T-helper 1 cell (primary cell): ENCODE measurements at regions not wholly inside any gene's neighbourhood (a gene's known extent, or its start where the extent isn't known, plus 50 kb on each side); places are given as distances from the start of the nearest gene placed in this dataset.

Experiments used
- DNase-seq, 5 donors: peaks; one replicate each; pipeline ENCODE4 v3.0.0-alpha.2; 2012 to 2020

DNA sequence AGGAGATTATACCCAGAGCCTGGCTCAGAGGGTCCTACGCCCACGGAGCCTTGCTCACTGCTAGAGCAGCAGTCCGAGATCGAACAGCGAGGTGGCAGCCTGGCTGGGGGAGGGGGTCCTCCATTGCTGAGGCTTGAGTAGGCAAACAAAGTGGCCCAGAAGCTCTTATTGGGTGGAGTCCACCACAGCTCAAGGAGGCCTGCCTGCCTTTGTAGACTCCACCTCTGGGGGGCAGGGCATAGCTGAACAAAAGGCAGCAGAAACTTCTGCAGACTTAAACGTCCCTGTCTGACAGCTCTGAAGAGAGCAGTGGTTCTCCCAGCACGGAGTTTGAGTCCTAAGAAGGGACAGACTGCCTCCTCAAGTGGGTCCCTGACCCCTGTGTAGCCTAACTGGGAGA is 75.0 kb downstream of the TRIM27 start:
- peak in 3 of 5 donors; percentile 26 to 43 (median 27) for DNase-seq
